SK-N-SH (cell line): ENCODE measurements at regions not wholly inside any gene's neighbourhood (a gene's known extent, or its start where the extent isn't known, plus 50 kb on each side); places are given as distances from the start of the nearest gene placed in this dataset.

Source experiments
- CTCF ChIA-PET: fragments of 300-600, 350-600 bp; formaldehyde crosslinking; extraction: SDS; loops from one replicate; lab custom pipeline; 2021; lab: Yijun Ruan, JAX
- POLR2A ChIA-PET: fragments of 350-600 bp; sonication (Branson Sonifier 250); formaldehyde crosslinking; extraction: SDS; loops from one replicate; lab custom pipeline; 2020; ENCODE audit warnings: antibody characterized with exemption, inconsistent platforms; lab: Yijun Ruan, JAX
- DNase-seq: peaks from one replicate; pipeline ENCODE4 v3.0.0; 2012
- H2AFZ ChIP-seq: fragments of 200-600 bp; sonication (generic); 2 replicates; pipeline ENCODE4 v1.8.1; 2016; ENCODE audit warnings: antibody characterized with exemption, mild to moderate bottlenecking, low read depth
- H3F3A ChIP-seq: fragments of 200-600 bp; sonication (generic); replicated peaks from 2 replicates; pipeline ENCODE3; 2016; ENCODE audit warnings: antibody characterized with exemption, mild to moderate bottlenecking; ENCODE audit not compliant: insufficient read depth
- H3K27ac ChIP-seq, 2 experiments: fragments of 200-500 bp in 1 of 2; fragments of 200-600 bp in 1 of 2; sonication (Bioruptor generic) in 1 of 2; sonication (generic), shearing (Covaris generic) in 1 of 2; 2 replicates each; pipeline versions ENCODE4 v1.5.1 to v1.6.1; 2014 to 2016; ENCODE audit warnings: low read depth in 2 of 2, inconsistent platforms in 1 of 2, low read length in 1 of 2, mild to moderate bottlenecking in 1 of 2, mixed read lengths in 1 of 2
- H3K27me3 ChIP-seq: fragments of 200-600 bp; sonication (generic), shearing (Covaris generic); 2 replicates; pipeline ENCODE4 v1.6.1; 2016; ENCODE audit warnings: mixed run types; ENCODE audit not compliant: insufficient read depth
- H3K36me3 ChIP-seq, 2 experiments: fragments of 200-500 bp in 1 of 2; fragments of 200-600 bp in 1 of 2; sonication (Bioruptor generic) in 1 of 2; sonication (generic) in 1 of 2; replicated peaks in 1 of 2; 2 replicates each; pipeline versions ENCODE3 to v1.5.1; 2014 to 2016; ENCODE audit warnings: low read length in 1 of 2, mild to moderate bottlenecking in 1 of 2; ENCODE audit not compliant: insufficient read depth in 2 of 2, control insufficient read depth in 1 of 2
- H3K4me1 ChIP-seq, 2 experiments: fragments of 200-500 bp in 1 of 2; fragments of 200-600 bp in 1 of 2; sonication (Bioruptor generic) in 1 of 2; sonication (generic), shearing (Covaris generic) in 1 of 2; 2 replicates each; pipeline versions ENCODE4 v1.5.1 to v1.6.1; 2014 to 2016; ENCODE audit warnings: low read depth in 1 of 2, low read length in 1 of 2, mixed run types in 1 of 2; ENCODE audit not compliant: insufficient read depth in 2 of 2, control insufficient read depth in 1 of 2
- H3K4me2 ChIP-seq: fragments of 200-600 bp; sonication (generic), shearing (Covaris generic); 2 replicates; pipeline ENCODE4 v1.6.1; 2017; ENCODE audit warnings: mixed run types
- H3K4me3 ChIP-seq, 2 experiments: fragments of 200-500 bp in 1 of 2; fragments of 200-600 bp in 1 of 2; sonication (Bioruptor generic) in 1 of 2; sonication (generic), shearing (Covaris generic) in 1 of 2; 2 replicates each; pipeline versions ENCODE4 v1.5.1 to v1.8.1; 2014 to 2016; ENCODE audit warnings: low read depth in 2 of 2, inconsistent platforms in 1 of 2, low read length in 1 of 2, mild to moderate bottlenecking in 1 of 2, mixed read lengths in 1 of 2, moderate library complexity in 1 of 2
- H3K79me2 ChIP-seq: fragments of 200-600 bp; sonication (generic); 2 replicates; pipeline ENCODE4 v1.8.1; 2017; ENCODE audit warnings: mild to moderate bottlenecking; ENCODE audit not compliant: insufficient read depth
- H3K9ac ChIP-seq: fragments of 200-600 bp; sonication (generic); 2 replicates; pipeline ENCODE4 v1.6.1; 2017; ENCODE audit warnings: mixed run types
- H3K9me2 ChIP-seq: fragments of 200-600 bp; sonication (generic); 2 replicates; pipeline ENCODE4 v1.6.1; 2017; ENCODE audit warnings: mixed run types
- H3K9me3 ChIP-seq: fragments of 200-600 bp; sonication (generic); 2 replicates; pipeline ENCODE4 v1.6.1; 2017; ENCODE audit warnings: mixed run types, mild to moderate bottlenecking, moderate library complexity
- H4K20me1 ChIP-seq: fragments of 200-600 bp; sonication (generic); 2 replicates; pipeline ENCODE4 v1.6.1; 2017; ENCODE audit warnings: mild to moderate bottlenecking, mixed run types; ENCODE audit not compliant: insufficient read depth
- CTCF ChIP-seq: fragments of 200-600 bp; sonication (generic); IDR thresholded peaks from 2 replicates; pipeline ENCODE4 v1.6.1; 2017; ENCODE audit warnings: antibody characterized with exemption, mild to moderate bottlenecking, moderate library complexity
- FOXJ3 ChIP-seq: sonication (generic); formaldehyde crosslinking; IDR thresholded peaks from 2 replicates; pipeline ENCODE4 v1.5.1; 2020; ENCODE audit warnings: mild to moderate bottlenecking, missing genetic modification reagents
- MAX ChIP-seq: IDR thresholded peaks from 2 replicates; pipeline ENCODE4 v1.4.0; 2012; ENCODE audit warnings: low read depth
- NFIC ChIP-seq: IDR thresholded peaks from 2 replicates; pipeline ENCODE4 v1.4.0; 2012; ENCODE audit warnings: borderline replicate concordance
- NRF1 ChIP-seq: IDR thresholded peaks from 2 replicates; pipeline ENCODE4 v1.6.1; 2012; ENCODE audit warnings: low read depth, mild to moderate bottlenecking, low read length
- RAD21 ChIP-seq: IDR thresholded peaks from 2 replicates; pipeline ENCODE4 v1.6.1; 2012; ENCODE audit warnings: mild to moderate bottlenecking, low read length
- REST ChIP-seq: IDR thresholded peaks from 2 replicates; pipeline ENCODE4 v1.6.1; 2012; ENCODE audit warnings: mild to moderate bottlenecking, low read depth, low read length, moderate library complexity
- RXRA ChIP-seq: IDR thresholded peaks from 2 replicates; pipeline ENCODE4 v1.4.0; 2012; ENCODE audit warnings: low read depth, mild to moderate bottlenecking, borderline replicate concordance
- SIN3A ChIP-seq: IDR thresholded peaks from 2 replicates; pipeline ENCODE4 v1.6.1; 2012; ENCODE audit warnings: low read depth, mild to moderate bottlenecking, low read length, moderate library complexity, borderline replicate concordance
- SMC3 ChIP-seq: IDR thresholded peaks from 2 replicates; pipeline ENCODE4 v1.6.1; 2012; ENCODE audit warnings: low read depth, low read length, improper control_type of control experiment
- TAF1 ChIP-seq: IDR thresholded peaks from 2 replicates; pipeline ENCODE4 v1.6.1; 2012; ENCODE audit warnings: low read depth, mild to moderate bottlenecking, low read length, moderate library complexity, borderline replicate concordance
- USF1 ChIP-seq: IDR thresholded peaks from 2 replicates; pipeline ENCODE4 v1.4.0; 2012; ENCODE audit warnings: low read depth, borderline replicate concordance
- WGBS: methylation state at CpG from one replicate; pipeline ENCODE4 v1.1.6; 2017; ENCODE audit warnings: low lambda C conversion rate; 5-methylcytosine and 5-hydroxymethylcytosine counted together

GRCh38 chr14:105838591-105839424 lies 312.4 kb downstream of the TMEM121 start:
- Histone ChIP-seq H3K4me3 (no peak overlapping the region), H3K36me3 (no peaks in the 10 kb centered on the region), H3K27me3 (no peaks in the 10 kb centered on the region), H3K9ac (no peak overlapping the region), H4K20me1 (no peaks in the 10 kb centered on the region), H3K79me2 (no peaks in the 10 kb centered on the region), H3K4me2 (no peak overlapping the region), H3K9me3 (no peaks in the 10 kb centered on the region), H3F3A (no peaks in the 10 kb centered on the region), H2AFZ (no peak overlapping the region), H3K4me1 (no peaks in the 10 kb centered on the region; a peak in 1 of 4 replicates), H3K27ac (no peak overlapping the region), H3K9me2 (no peaks in the 10 kb centered on the region)
- DNase-seq = no peak
- WGBS = 61% methylated on average over 11 of the region's 15 CpGs
- TF ChIP-seq USF1 (no peak), REST (no peak)
- POLR2A ChIA-PET = interaction anchor here (0.6 kb wide), 1 partner anchor 47 kb away, joined by 3 read pairs; no protein-coding TSS in a partner anchor
- CTCF ChIA-PET = no interaction called here

- CTCF ChIA-PET = no interaction called here
- no peaks in the 10 kb centered on the region for H4K20me1 ChIP-seq
- no peak overlapping the region for H2AFZ ChIP-seq
- POLR2A ChIA-PET = interaction anchor here (0.6 kb wide), 1 partner anchor 47 kb away, joined by 3 read pairs; no protein-coding TSS in a partner anchor
- H3K36me3 ChIP-seq = no peaks in the 10 kb centered on the region
- H3K4me1 ChIP-seq = no peaks in the 10 kb centered on the region; a peak in 1 of 4 replicates
- no peaks in the 10 kb centered on the region for H3K79me2 ChIP-seq
- 41% methylated on average over 5 of the region's 20 CpGs for WGBS
- DNase-seq = no peak
- H3K9me2 ChIP-seq = no peaks in the 10 kb centered on the region
- H3F3A ChIP-seq = no peaks in the 10 kb centered on the region
- no peaks in the 10 kb centered on the region for H3K9me3 ChIP-seq
- H3K27ac ChIP-seq = no peak overlapping the region
- no peak overlapping the region for H3K4me3 ChIP-seq
- H3K27me3 ChIP-seq = no peaks in the 10 kb centered on the region
- no peak overlapping the region for H3K9ac ChIP-seq
- no peak overlapping the region for H3K4me2 ChIP-seq
- no peak for TF ChIP-seq SMC3
- TF ChIP-seq MAX = no peak
- TF ChIP-seq RAD21 = no peak
- no peak for TF ChIP-seq SIN3A
- TF ChIP-seq REST = no peak
- no peak for TF ChIP-seq CTCF
- no peak for TF ChIP-seq RXRA
- TF ChIP-seq NFIC = no peak
- no peak for TF ChIP-seq NRF1
- no peak for TF ChIP-seq TAF1
- no peak for TF ChIP-seq FOXJ3
Measured at GRCh38 chr14:105839425-105840265, 313.3 kb downstream of the TMEM121 start.
